H1 (cell line): ENCODE measurements at regions not wholly inside any gene's neighbourhood (a gene's known extent, or its start where the extent isn't known, plus 50 kb on each side); places are given as distances from the start of the nearest gene placed in this dataset.
"Not testable (repeated sequence)": the region's sequence is repeated elsewhere in the genome, so short reads cannot be mapped to it uniquely, and the experiment has no call there.

Experiments used
- CEBPB ChIP-seq: IDR thresholded peaks from 2 replicates; pipeline ENCODE4 v1.6.1; 2012; ENCODE audit warnings: low read depth, low read length
- CHD2 ChIP-seq: IDR thresholded peaks from 2 replicates; pipeline ENCODE4 v1.6.1; 2012; ENCODE audit warnings: low read length, improper control_type of control experiment
- FOSL1 ChIP-seq: IDR thresholded peaks from 2 replicates; pipeline ENCODE4 v1.6.1; 2011; ENCODE audit warnings: mild to moderate bottlenecking, low read depth, low read length, moderate library complexity; ENCODE audit not compliant: insufficient read depth
- JUND ChIP-seq: IDR thresholded peaks from 2 replicates; pipeline ENCODE4 v1.6.1; 2011; ENCODE audit warnings: mild to moderate bottlenecking, improper control_type of control experiment, low read length
- MAFK ChIP-seq: IDR thresholded peaks from 2 replicates; pipeline ENCODE4 v1.6.1; 2012; ENCODE audit warnings: low read depth, mild to moderate bottlenecking, improper control_type of control experiment, low read length
- PHF8 ChIP-seq: fragments of 200-600 bp; sonication (generic); conservative IDR thresholded peaks from 2 replicates; pipeline ENCODE4 v1.7.1; 2012; ENCODE audit warnings: low read depth, mild to moderate bottlenecking, inconsistent platforms, low read length, moderate library complexity
- POLR2A ChIP-seq, 2 experiments: IDR thresholded peaks; 1 replicate in 1 of 2; 2 replicates in 1 of 2; pipeline ENCODE4 v1.6.1; 2011; ENCODE audit warnings: low read depth in 2 of 2, low read length in 2 of 2, mild to moderate bottlenecking in 2 of 2; ENCODE audit errors: control extremely low read depth in 1 of 2
- YY1 ChIP-seq: IDR thresholded peaks from 2 replicates; pipeline ENCODE4 v1.6.1; 2011; ENCODE audit warnings: low read depth, mild to moderate bottlenecking, low read length
- TF ChIP-seq, protein P1 (sequence below), 3 experiments: IDR thresholded peaks; 1 replicate in 2 of 3; 2 replicates in 1 of 3; pipeline versions ENCODE4 v1.5.1 to v1.6.1; 2011; ENCODE audit warnings: low read length in 3 of 3, mild to moderate bottlenecking in 3 of 3, inconsistent platforms in 2 of 3, low read depth in 1 of 3, moderate library complexity in 1 of 3; ENCODE audit not compliant: insufficient read depth in 1 of 3; ENCODE audit errors: control extremely low read depth in 1 of 3
- TF ChIP-seq, protein P2 (sequence below): IDR thresholded peaks from 2 replicates; pipeline ENCODE4 v1.6.1; 2011; ENCODE audit warnings: low read depth, mild to moderate bottlenecking, low read length; ENCODE audit not compliant: insufficient read depth

DNA sequence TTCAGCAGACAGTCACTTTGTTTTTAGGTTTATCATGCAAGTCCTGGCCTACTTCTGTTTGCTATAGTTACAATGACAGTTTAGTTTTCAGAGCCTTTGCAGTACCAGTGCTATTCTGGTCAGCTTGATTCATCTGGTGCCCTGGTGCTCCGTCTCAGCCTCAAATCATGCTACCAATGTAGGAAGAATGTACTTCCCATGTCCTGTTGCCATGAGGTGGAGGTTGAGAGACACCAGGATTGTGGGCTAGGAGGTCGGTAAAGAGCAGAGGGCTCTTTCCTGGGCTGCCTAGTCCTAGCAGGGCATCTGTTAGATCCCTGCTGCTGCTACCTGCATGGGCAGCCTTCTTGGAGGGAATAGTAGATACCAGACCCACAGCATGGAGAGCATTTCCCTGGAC is 91.4 kb upstream of the DPY19L1 start:
- TF ChIP-seq POLR2A (IDR thresholded peaks at IDR 0.05; ENCODE audit: control extremely low read depth in 1 of 2, low read depth in 2 of 2, low read length in 2 of 2); CEBPB; MAFK; PHF8; FOSL1; YY1; CHD2; JUND: not testable (repeated sequence)
- TF ChIP-seq, protein P1, sequence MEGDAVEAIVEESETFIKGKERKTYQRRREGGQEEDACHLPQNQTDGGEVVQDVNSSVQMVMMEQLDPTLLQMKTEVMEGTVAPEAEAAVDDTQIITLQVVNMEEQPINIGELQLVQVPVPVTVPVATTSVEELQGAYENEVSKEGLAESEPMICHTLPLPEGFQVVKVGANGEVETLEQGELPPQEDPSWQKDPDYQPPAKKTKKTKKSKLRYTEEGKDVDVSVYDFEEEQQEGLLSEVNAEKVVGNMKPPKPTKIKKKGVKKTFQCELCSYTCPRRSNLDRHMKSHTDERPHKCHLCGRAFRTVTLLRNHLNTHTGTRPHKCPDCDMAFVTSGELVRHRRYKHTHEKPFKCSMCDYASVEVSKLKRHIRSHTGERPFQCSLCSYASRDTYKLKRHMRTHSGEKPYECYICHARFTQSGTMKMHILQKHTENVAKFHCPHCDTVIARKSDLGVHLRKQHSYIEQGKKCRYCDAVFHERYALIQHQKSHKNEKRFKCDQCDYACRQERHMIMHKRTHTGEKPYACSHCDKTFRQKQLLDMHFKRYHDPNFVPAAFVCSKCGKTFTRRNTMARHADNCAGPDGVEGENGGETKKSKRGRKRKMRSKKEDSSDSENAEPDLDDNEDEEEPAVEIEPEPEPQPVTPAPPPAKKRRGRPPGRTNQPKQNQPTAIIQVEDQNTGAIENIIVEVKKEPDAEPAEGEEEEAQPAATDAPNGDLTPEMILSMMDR (IDR thresholded peaks at IDR 0.05; ENCODE audit: control extremely low read depth in 1 of 3, insufficient read depth in 1 of 3, low read depth in 1 of 3, low read length in 3 of 3) = not testable (repeated sequence)
- TF ChIP-seq, protein P2, sequence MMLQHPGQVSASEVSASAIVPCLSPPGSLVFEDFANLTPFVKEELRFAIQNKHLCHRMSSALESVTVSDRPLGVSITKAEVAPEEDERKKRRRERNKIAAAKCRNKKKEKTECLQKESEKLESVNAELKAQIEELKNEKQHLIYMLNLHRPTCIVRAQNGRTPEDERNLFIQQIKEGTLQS = not testable (repeated sequence)
